ENCODE measurements at regions not wholly inside any gene's neighbourhood (a gene's known extent, or its start where the extent isn't known, plus 50 kb on each side); places are given as distances from the start of the nearest gene placed in this dataset.
A peak's percentile ranks its signal among the peaks of the same experiment; 100 is the strongest.
"Not testable (repeated sequence)": the region's sequence is repeated elsewhere in the genome, so short reads cannot be mapped to it uniquely, and the experiment has no call there.

DNA sequence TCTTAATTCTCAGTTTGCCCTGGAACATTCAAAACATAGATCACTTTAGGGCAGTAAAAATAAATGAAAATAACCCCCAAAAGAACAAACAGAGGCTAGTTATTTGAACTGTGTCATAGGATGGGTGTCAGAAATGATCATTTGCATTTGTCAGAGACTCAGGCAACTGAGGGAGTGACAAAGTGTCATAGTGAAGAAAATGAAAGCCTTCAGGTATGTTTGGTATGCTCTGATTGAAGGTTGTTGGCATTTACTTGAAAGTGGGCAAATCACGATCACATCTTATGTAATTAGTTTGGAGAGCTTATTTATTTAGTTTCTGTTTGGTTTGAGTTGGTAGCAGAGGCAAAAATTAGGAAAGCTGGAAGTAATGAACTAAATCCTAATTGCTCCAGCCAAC lies 880.9 kb downstream of the ANKRD7 start:
- no peak for DNase-seq (ENCODE audit: low spot score)

DNA sequence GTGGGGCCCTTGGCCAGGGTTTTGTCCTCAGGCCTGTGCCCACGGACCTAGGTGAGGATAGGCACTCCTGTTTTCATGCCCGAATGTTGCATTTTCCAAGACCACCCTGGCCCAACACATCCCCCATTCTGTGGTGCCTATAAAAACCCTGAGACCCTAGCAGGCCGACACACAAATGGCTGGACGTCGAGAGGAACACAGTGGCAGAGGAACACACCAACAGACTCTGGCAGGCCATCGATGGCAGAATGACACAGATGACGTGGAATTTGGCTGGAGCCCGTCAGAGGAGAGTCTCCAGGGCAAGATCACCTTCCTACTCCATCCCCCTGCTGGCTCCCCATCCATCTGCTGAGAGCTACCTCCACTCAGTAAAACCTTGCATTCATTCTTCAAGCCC lies 898.8 kb downstream of the ANKRD7 start:
- DNase-seq (ENCODE audit: low spot score), result no peak

DNA sequence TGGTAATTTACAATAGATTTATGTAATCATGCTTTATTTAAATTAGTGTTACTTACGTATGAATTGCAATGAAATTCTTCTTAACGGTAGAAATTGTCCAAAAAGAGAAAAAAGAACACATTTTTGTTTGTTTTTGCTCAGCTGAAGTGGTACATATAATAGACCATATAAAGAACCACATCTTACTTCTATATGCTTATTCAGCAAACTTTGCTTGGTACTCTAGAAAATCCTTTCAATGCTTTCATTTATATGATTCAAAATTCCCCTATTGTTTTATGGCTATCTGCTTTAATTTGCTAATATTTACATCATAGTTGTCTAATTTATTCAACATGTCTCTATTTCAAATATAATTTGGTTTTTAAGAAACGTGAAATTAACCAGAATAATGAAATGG lies 903.2 kb downstream of the ANKRD7 start:
- DNase-seq (ENCODE audit: low spot score), result no peak

DNA sequence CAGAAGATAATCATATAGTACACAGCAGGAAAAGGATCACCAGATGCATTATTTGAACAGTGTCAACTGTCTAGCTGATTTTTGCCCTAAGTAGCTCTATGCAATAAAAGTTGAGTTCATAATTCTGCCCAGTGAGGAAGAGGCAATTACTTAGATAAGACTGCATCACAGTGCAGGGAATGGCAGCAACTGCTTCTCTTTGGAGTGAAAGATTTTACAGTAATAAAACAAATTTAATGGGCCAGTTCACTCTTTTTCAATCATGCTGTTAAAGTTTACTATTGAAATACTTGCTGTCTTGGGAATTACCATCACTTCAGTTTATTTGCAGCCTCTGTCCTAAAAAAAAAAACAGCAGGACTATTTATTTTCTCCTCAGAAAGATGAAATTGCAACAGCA lies 907.9 kb downstream of the ANKRD7 start:
- no peak for DNase-seq (ENCODE audit: low spot score)

DNA sequence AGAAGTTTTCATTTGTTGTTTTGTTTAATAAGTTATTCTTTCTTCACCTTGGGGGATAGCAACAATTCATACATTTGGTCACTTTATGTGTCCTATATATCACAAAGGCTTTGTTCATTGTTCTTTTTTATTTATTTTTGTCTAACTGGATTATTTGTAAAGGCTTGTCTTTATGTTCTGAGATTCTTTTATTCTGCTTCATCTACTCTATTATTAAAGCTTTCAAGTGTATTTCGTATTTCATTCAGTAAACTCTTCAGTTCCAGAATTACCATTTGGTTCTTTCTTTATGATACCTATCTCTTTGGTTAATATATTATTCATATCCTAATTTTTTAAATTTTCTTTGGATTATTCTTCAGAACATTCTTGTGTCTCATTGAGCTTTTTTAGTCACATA lies 942.9 kb downstream of the ANKRD7 start:
- no peak for DNase-seq (ENCODE audit: low spot score)

DNA sequence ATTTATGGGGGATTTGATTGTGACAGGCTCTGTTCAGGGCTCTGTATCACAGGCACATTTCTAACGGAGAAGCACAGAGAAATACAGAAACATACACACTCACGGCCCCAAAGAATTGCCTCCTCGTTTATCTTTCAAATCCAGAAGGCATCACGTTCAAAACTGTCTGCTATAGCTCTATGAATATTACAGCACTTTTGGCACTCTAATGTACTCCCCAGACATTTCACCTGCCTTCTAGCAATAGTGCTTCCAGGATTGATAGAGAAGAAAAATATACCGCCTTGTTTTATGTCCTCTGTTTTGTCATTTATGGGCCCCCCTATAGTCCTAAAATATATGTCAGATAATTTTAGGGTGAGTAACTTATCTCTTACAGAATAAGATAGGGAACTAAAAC lies 947.5 kb downstream of the ANKRD7 start:
- no peak for DNase-seq (ENCODE audit: low spot score)

DNA sequence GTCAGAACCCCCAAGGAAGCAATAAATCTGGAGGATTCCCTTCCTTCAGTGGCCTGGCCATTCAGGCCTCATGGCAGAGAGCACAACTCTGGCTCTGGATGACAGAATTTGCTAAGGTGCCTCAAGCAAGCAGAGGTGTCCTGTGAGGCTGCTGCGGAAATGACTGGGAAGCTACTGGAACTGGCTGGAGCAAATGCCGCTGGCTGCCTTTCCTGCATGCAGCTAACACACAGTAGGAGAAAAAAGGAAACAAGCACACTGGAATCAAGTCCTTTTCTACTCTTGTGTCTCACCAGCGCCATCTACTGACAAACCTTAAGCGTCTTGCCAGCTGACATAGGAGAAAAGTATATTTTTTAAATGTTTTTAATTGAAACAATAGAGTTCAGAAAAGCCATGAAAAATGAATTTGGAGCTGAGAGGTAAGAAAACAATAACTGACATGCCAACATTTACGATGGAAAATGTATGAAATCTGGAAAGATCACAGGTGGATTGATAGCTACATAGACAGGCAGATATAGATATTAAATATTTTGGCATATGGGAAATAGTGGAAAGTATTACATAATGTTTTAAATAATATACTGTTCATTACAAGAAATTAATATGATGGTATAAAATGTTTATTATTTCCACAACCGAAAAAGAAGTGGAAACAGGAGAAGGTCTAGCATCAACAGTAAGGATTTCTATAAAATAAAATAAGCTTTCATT lies 951.6 kb downstream of the ANKRD7 start:
- peak; percentile 13 for DNase-seq (ENCODE audit: low spot score)

DNA sequence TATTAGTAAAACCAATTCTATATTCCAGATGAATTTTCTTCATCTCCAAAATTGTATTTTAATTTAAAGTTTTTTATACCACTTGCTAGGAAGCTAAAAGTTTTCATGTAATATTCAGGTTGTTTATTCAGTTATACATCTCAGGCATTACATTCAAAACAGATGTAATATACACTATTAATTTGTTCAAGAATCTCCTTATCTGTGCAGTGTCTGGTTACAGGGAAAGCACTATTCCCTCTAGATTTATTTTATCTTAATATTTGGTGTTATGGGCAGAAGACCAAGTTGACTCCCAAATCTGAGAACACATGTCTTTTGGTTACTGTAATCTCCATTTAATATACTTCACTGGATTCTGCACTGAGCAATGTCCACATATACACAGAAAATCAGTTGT lies 953.4 kb downstream of the ANKRD7 start:
- no peak for DNase-seq (ENCODE audit: low spot score)

DNA sequence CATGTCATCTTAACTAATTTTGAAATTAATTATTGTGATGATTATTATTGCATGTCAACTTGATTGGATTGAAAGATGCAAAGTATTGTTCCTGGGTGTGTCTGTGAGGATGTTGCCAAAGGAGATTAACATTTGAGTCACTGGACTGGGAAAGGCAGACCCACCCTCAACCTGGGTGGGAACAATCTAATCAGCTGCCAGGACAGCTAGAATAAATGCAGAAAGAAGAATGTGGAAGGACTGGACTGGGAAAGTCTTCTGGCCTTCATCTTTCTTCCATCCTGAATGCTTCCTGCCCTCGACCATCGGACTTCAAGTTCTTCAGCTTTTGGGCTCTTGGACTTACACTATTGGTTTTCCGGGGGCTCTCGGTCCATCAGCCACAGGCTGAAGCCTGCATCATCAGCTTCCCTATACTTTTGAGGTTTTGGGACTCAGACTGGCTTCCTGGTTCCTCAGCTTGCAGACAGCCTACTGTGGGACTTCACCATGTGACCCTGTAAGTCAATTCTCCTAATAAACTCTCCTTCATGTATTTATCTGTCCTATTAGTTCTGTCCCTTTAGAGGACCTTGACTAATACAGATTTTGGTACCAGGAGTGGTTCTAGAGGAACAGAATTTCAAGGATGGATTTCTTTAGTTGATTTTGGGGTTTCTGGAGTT lies 959.8 kb downstream of the ANKRD7 start:
- DNase-seq (ENCODE audit: low spot score), result no peak

DNA sequence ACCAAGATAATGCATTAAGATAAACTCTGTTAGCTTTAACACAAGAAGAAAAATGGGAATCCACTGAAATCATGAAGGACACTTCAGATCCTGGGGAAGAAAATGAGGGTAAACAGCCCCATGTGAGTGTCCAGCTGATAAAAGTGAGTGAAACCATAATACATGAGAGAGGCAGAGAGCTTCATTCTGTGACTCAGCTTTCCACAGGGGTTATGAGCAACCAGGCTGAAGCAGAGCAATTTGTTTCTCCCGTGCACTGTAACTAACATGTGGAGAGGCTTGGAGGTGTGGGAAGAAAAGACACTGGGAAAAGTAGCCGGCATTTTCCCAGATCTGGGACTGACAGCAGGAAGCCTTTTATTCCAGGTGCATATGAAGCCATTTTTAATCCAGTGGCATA lies 971.7 kb downstream of the ANKRD7 start:
- no peak for DNase-seq (ENCODE audit: low spot score)

DNA sequence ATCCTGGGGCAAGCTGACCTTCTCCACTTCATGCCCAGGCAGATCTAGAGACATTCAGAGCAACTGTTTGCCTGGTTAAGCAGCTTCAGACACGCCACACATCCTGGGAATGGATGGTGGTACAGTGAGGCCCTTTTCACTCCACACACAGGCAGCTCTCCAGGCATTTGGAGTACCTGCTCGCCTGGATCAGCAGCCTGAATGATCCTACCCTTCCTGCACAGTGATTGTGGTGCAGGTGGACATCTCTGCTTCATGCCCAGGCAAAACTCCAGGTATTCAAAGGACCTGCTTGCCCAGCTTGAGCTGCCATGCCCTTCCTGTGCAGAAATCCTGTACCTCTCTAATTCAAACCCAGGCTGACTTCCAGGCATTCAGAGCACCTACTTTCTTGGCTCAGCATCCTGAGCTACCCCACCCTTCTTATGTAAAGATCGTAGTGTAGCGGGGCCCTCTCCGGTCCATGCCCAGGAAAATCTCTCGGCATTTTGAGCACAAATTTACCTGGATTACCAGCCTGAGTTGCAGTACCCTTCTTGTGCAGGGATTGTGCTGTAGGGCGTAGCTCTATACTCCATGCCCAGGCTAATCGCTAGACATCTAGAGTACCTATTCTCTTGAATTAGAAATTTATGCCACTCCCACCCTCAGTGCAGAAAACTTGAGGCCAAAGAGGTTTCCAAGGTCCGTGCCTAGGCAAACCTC lies 972.8 kb downstream of the ANKRD7 start:
- DNase-seq (ENCODE audit: low spot score), result no peak

DNA sequence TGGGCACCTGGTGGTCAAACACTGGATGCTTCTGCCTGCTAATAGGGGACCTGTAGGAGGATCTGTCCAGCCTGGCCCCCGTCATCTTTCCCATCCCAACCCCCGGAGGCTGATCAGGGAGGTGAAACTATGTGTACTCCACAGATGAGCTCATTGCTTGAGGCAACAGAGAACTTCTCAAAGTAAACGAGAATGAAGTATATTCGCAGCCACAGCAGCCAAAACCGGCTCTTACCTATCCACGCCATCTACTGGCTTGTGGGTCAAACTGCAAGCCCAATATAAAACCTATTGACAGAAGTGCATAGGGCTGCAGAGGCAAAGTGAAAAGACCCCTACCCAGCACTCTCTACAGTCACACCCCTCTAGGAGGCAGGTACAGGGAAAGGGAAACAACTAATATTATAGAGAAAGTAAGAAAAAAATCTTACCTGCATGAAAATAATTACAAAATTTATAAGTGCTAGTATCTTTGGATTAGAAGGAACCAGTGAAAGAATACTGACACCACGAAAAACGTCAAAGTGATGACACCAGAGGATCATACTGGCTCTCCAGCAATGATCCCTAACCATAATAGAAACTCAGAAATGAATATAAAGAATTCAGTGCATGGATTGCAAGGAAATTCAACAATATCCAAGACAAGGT lies 973.5 kb downstream of the ANKRD7 start:
- DNase-seq (ENCODE audit: low spot score), result peak; percentile 11

DNA sequence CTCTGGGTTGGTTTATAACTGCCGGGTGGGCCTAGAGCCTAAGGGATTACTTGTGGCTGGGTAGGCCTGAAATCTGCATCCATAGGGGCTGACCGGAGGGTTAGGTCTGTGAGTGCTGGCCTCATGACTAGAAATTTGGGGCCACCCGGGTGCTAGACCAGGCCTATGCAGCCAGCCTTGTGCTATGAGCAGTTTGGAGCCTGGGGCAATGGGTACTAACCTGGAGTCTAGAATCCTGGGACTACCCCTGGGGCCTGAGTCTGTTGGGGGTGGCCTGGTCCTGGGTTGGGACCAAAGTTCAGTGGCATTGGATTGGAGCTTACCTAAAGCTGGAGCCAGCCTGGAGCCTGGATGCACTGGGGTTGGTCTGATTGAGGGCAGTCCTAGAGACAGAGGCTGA lies 995.2 kb downstream of the ANKRD7 start:
- DNase-seq (ENCODE audit: low spot score), result no peak

DNA sequence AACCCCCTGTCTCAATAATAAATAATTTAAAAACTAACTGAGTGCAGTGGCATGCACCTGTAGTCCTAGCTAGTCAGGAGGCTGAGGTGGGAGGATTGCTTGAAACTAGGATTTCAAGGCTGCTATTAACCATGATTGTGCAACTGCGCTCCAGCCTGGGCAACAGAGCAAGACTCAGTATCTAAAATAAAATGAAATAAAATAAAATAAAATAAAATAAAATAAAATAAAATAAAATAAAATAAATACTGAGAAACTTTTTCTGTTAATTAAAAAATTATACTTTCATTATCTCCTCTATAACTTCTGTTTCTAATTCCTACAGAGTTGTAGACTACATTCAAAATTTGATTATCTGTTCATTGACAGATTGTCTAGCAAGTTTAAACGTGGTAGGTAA lies 999.4 kb downstream of the ANKRD7 start:
- no peak for DNase-seq (ENCODE audit: low spot score)

DNA sequence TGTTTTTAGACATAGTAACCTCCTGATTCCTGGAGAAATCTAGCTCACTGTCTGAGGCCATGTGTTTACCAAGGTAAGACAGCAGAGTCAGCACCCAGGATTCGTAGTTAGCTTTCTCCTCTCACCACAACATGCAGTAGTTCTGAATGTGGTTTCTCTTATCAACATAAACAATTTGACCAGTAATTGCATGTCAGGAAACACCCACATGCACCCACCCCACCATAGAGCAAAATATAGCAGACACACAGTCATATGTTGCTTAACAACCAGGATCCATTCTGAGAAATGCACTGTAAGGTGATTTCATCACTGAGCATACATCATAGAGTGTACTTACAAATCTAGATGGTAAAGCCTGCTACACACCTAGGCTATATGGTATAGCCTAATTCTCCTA lies 1004.0 kb downstream of the ANKRD7 start:
- DNase-seq (ENCODE audit: low spot score), result no peak

DNA sequence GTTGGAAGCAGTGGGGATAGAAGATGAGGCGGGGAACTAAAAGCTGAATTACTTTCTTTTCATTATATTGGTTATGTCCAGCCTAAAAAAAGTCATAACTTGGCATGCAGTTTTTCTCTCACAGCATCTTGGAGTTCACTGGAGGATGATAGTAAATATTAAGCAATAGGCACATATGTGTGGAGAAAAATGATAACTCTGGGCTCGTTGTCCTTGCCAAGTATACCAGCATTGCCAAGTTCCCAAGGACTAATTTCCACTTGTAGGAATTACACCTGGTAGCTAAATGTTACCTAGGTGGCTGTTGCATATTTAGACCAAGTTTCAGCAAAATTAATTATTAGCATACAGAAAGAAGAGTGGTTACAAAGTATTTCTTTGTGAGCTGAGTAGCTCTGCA lies 1007.6 kb downstream of the ANKRD7 start:
- DNase-seq (ENCODE audit: low spot score), result no peak

DNA sequence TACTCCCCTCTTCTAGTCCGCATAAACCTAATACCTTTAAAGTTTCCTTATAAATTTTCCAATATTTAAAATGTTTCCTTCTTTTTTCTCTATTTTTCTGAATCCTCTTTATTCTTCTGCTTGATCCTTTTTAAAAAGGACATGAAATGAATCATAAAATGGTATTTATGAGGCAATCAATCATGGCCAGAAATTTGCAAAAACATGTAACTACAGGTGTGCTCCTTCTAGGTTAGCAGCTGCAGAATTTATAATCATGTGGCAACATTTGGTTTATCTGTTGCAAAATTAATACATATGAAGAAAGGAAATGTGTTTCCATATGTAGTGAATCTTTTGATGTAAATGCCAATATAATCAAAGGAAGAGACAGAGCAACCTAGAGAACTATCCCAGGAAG lies 1008.5 kb downstream of the ANKRD7 start:
- no peak for DNase-seq (ENCODE audit: low spot score)

DNA sequence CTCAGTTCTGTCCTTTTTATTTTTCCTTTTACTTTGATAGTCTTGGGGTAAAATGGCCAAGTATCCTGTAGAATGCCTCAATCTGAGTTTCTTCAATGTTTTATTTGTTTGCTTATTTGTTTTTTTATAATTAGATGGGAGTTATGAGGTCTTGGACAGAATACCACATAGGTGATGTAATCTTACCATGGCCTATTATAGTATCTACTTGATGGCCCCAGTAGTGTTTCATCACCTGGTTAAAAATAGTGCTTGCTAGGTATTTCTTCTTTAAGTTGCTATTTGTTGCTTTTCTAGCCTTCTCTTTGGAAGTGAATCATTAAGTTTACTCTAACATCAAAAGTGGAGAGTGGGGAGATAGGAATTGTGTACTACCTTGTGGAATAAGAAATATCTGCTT lies 1020.0 kb upstream of the KCND2 start:
- no peak for DNase-seq (ENCODE audit: low spot score)

DNA sequence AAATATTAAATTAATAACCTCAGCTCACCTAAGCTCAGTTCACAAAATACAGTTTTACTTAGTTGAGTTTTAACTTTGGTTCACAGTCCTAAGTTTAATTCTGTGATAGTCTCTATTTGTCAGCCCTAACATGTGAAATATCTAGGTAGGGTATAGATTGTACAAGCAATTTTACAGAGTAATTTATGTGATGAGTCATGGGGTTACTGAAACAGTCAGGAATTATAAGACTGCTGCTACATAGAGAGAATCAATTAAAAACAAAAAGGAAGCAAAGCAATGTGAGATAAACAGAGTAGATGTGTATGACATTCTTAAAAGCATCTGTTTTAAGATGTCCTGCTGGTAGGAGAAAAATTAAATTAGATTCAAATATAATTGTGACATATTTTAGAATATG lies 1018.2 kb upstream of the KCND2 start:
- DNase-seq (ENCODE audit: low spot score), result no peak

DNA sequence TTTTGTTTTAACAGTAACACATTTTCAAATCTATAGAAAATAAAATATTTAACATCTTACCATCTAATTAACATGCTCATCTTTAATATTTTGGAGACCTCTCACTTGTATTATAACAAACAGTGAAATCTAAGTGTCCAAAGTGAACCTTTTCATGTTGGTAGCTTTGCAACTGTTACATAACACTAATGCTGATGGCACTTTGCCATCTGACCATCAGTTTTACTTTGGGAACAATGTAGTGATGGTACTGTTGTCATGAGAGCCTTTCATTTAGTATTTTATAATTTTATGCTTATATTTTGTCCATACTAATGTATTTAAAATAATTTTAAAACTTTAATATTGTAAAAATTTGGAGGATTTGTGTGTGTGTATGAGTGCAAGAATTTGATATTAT lies 1017.0 kb upstream of the KCND2 start:
- no peak for DNase-seq (ENCODE audit: low spot score)

DNA sequence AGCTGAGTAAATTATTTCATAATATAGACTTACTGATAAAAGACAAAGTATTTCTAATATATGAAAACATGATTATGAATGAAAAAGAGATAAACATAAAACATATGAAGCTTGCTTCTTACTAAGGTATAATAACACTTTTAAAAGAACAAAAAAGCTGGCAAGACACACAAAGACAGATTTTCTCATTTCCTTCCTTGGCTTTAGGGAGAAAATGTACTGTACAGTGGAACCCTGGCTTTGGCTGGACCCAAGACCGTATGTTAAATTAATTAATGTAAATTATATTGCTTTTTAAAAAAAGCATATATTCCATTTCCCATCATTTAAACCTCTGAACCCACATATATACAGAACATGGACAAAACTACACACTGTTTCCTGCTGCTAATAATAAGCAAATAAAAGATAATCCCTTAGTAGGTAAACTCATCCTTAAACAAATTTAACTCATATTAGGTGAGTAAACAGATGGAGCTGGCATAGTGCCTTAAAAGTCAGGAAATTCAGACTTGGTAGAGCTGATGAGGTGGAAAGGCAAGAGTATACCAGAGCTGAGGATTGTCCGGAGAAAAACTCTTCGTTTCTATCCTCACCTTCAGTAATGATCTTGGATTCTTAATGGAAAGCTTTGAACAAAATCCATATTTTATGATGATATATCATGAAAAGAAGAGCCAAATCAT lies 1016.4 kb upstream of the KCND2 start:
- DNase-seq (ENCODE audit: low spot score), result no peak

DNA sequence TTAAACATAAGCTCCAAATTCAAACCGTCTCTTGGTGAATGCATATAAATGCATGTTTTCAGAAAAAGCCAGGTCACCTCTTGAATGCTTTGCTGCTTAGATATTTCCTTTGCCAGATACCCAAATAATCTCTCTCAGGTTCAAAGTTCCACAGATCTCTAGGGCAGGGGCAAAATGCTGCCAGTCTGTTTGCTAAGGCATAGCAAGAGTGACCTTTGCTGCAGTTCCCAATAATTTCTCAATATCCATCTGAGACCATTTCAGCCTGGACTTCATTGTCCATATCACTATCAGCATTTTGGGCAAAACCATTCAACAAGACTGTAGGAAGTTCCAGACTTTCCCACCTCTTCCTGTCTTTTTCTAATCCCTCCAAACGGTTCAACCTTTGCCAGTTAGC lies 1006.2 kb upstream of the KCND2 start:
- not testable (repeated sequence) for DNase-seq (ENCODE audit: low spot score)

Data from HuH-7.5 (cell line).